Esophagus muscularis mucosa (tissue), 4 donors: ENCODE measurements at regions not wholly inside any gene's neighbourhood (a gene's known extent, or its start where the extent isn't known, plus 50 kb on each side); places are given as distances from the start of the nearest gene placed in this dataset.

ENCODE experiments used
- CTCF ChIP-seq, 3 experiments: fragments of 200-600 bp in 2 of 3; fragments of 450-650 bp in 1 of 3; sonication (generic) in 2 of 3; IDR thresholded peaks; one replicate each; pipeline ENCODE4 v1.5.1; 2017 to 2019; ENCODE audit warnings: antibody characterized with exemption in 3 of 3, mild to moderate bottlenecking in 2 of 3, moderate library complexity in 1 of 3
- EP300 ChIP-seq: sonication (generic); formaldehyde crosslinking; IDR thresholded peaks from one replicate; pipeline ENCODE4 v1.6.1; 2017; ENCODE audit warnings: antibody characterized with exemption
- POLR2A ChIP-seq: fragments of 450-650 bp; IDR thresholded peaks from one replicate; pipeline ENCODE4 v1.6.1; 2017; ENCODE audit warnings: antibody characterized with exemption, moderate library complexity, mild to moderate bottlenecking, low read depth
- POLR2AphosphoS5 ChIP-seq, 2 donors: sonication (generic); formaldehyde crosslinking; IDR thresholded peaks; one replicate each; pipeline ENCODE4 v1.6.1; 2017; ENCODE audit warnings: antibody characterized with exemption in 2 of 2

- TF ChIP-seq CTCF (IDR thresholded peaks at IDR 0.05): no peak
- TF ChIP-seq POLR2A: no peak
- no peak for TF ChIP-seq POLR2AphosphoS5 (IDR thresholded peaks at IDR 0.05)
- no peak for TF ChIP-seq EP300
These were observed 329.2 kb upstream of the LRFN5 start for GRCh38 chr14:41277450-41277849.
